ENCODE measurements at regions not wholly inside any gene's neighbourhood (a gene's known extent, or its start where the extent isn't known, plus 50 kb on each side); places are given as distances from the start of the nearest gene placed in this dataset.

GRCh38 chr4:11153171-11153750 is 275.4 kb downstream of the HS3ST1 start:
- no peak for TF ChIP-seq FOXJ3 (CRISPR knock-in tag; IDR thresholded peaks at IDR 0.05; ENCODE audit: borderline replicate concordance)
- TF ChIP-seq PREB (CRISPR knock-in tag; IDR thresholded peaks at IDR 0.05; ENCODE audit: borderline replicate concordance): no peak
- TF ChIP-seq ESRRA (CRISPR knock-in tag; IDR thresholded peaks at IDR 0.05; ENCODE audit: borderline replicate concordance): no peak
- TF ChIP-seq, protein P1, sequence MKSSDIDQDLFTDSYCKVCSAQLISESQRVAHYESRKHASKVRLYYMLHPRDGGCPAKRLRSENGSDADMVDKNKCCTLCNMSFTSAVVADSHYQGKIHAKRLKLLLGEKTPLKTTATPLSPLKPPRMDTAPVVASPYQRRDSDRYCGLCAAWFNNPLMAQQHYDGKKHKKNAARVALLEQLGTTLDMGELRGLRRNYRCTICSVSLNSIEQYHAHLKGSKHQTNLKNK (CRISPR knock-in tag; IDR thresholded peaks at IDR 0.05): no peak
- TF ChIP-seq, protein P2, sequence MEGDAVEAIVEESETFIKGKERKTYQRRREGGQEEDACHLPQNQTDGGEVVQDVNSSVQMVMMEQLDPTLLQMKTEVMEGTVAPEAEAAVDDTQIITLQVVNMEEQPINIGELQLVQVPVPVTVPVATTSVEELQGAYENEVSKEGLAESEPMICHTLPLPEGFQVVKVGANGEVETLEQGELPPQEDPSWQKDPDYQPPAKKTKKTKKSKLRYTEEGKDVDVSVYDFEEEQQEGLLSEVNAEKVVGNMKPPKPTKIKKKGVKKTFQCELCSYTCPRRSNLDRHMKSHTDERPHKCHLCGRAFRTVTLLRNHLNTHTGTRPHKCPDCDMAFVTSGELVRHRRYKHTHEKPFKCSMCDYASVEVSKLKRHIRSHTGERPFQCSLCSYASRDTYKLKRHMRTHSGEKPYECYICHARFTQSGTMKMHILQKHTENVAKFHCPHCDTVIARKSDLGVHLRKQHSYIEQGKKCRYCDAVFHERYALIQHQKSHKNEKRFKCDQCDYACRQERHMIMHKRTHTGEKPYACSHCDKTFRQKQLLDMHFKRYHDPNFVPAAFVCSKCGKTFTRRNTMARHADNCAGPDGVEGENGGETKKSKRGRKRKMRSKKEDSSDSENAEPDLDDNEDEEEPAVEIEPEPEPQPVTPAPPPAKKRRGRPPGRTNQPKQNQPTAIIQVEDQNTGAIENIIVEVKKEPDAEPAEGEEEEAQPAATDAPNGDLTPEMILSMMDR (IDR thresholded peaks at IDR 0.05): no peak
- TF ChIP-seq ZNF416 (CRISPR knock-in tag; IDR thresholded peaks at IDR 0.05): no peak
- TF ChIP-seq, protein P3, sequence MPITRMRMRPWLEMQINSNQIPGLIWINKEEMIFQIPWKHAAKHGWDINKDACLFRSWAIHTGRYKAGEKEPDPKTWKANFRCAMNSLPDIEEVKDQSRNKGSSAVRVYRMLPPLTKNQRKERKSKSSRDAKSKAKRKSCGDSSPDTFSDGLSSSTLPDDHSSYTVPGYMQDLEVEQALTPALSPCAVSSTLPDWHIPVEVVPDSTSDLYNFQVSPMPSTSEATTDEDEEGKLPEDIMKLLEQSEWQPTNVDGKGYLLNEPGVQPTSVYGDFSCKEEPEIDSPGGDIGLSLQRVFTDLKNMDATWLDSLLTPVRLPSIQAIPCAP (CRISPR knock-in tag; IDR thresholded peaks at IDR 0.05): no peak
- TF ChIP-seq ATF1 (CRISPR knock-in tag; IDR thresholded peaks at IDR 0.05): no peak
- TF ChIP-seq, protein P4, sequence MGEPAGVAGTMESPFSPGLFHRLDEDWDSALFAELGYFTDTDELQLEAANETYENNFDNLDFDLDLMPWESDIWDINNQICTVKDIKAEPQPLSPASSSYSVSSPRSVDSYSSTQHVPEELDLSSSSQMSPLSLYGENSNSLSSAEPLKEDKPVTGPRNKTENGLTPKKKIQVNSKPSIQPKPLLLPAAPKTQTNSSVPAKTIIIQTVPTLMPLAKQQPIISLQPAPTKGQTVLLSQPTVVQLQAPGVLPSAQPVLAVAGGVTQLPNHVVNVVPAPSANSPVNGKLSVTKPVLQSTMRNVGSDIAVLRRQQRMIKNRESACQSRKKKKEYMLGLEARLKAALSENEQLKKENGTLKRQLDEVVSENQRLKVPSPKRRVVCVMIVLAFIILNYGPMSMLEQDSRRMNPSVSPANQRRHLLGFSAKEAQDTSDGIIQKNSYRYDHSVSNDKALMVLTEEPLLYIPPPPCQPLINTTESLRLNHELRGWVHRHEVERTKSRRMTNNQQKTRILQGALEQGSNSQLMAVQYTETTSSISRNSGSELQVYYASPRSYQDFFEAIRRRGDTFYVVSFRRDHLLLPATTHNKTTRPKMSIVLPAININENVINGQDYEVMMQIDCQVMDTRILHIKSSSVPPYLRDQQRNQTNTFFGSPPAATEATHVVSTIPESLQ (CRISPR knock-in tag; IDR thresholded peaks at IDR 0.05): no peak
- TF ChIP-seq TEAD4 (CRISPR knock-in tag; IDR thresholded peaks at IDR 0.05): no peak
- no peak for TF ChIP-seq E2F1 (CRISPR knock-in tag; IDR thresholded peaks at IDR 0.05)
- TF ChIP-seq ATF3 (CRISPR knock-in tag; conservative IDR thresholded peaks at IDR 0.05): no peak
